Smooth muscle cell (in vitro differentiated cells): ENCODE measurements at regions not wholly inside any gene's neighbourhood (a gene's known extent, or its start where the extent isn't known, plus 50 kb on each side); places are given as distances from the start of the nearest gene placed in this dataset.

Source experiments
- DNase-seq: peaks from one replicate; lab custom pipeline; 2025; ENCODE audit not compliant: unreplicated experiment; lab: John Stamatoyannopoulos, UW
- H2AFZ ChIP-seq: fragments of 200-600 bp; sonication (generic); 2 replicates; pipeline ENCODE4 v1.6.0; 2016; ENCODE audit warnings: antibody characterized with exemption, low read depth, mild to moderate bottlenecking
- H3F3A ChIP-seq: fragments of 200-600 bp; sonication (generic); 2 replicates; pipeline ENCODE4 v1.6.0; 2017; ENCODE audit warnings: antibody characterized with exemption, low read depth
- H3K27ac ChIP-seq: fragments of 200-600 bp; sonication (generic); 2 replicates; pipeline ENCODE4 v1.5.1; 2016; ENCODE audit warnings: low read depth, mild to moderate bottlenecking
- H3K27me3 ChIP-seq: fragments of 200-600 bp; sonication (generic); 2 replicates; pipeline ENCODE4 v1.6.1; 2016; ENCODE audit warnings: low read depth, mild to moderate bottlenecking
- H3K36me3 ChIP-seq: fragments of 200-600 bp; sonication (generic); 2 replicates; pipeline ENCODE4 v1.5.1; 2016; ENCODE audit warnings: low read depth
- H3K4me1 ChIP-seq: fragments of 200-600 bp; sonication (generic); 2 replicates; pipeline ENCODE4 v1.5.1; 2016; ENCODE audit warnings: low read depth
- H3K4me2 ChIP-seq: fragments of 200-600 bp; sonication (generic); 2 replicates; pipeline ENCODE4 v1.6.0; 2016; ENCODE audit warnings: mild to moderate bottlenecking
- H3K4me3 ChIP-seq: fragments of 200-600 bp; sonication (generic); 2 replicates; pipeline ENCODE4 v1.5.1; 2016; ENCODE audit warnings: mild to moderate bottlenecking
- H3K79me2 ChIP-seq: fragments of 200-600 bp; sonication (generic); 2 replicates; pipeline ENCODE4 v1.6.0; 2016; ENCODE audit warnings: low read depth, mild to moderate bottlenecking
- H3K9ac ChIP-seq: fragments of 200-600 bp; sonication (generic); 2 replicates; pipeline ENCODE4 v1.6.0; 2016; ENCODE audit warnings: low read depth
- H3K9me3 ChIP-seq: fragments of 200-600 bp; sonication (generic); replicated peaks from 2 replicates; pipeline ENCODE4 v1.5.1; 2016; ENCODE audit warnings: low read depth
- H4K20me1 ChIP-seq: fragments of 200-600 bp; sonication (generic); 2 replicates; pipeline ENCODE4 v1.6.0; 2016; ENCODE audit warnings: low read depth
- CTCF ChIP-seq: fragments of 200-600 bp; sonication (generic); IDR thresholded peaks from 2 replicates; pipeline ENCODE4 v1.5.1; 2017; ENCODE audit warnings: borderline replicate concordance, mild to moderate bottlenecking, antibody characterized with exemption; ENCODE audit not compliant: insufficient read depth, poor library complexity, severe bottlenecking
- WGBS: methylation state at CpG from one replicate; pipeline ENCODE4 v1.1.7; 2016; ENCODE audit warnings: low lambda C conversion rate; 5-methylcytosine and 5-hydroxymethylcytosine counted together

- Histone ChIP-seq H3K36me3 (no peaks in the 10 kb centered on the region), H3K9ac (no peak overlapping the region), H3K79me2 (no peaks in the 10 kb centered on the region), H2AFZ (no peak overlapping the region), H4K20me1 (no peaks in the 10 kb centered on the region), H3F3A (no peaks in the 10 kb centered on the region), H3K4me1 (peaks cover 4% of the 10 kb centered on the region), H3K4me2 (no peak overlapping the region), H3K27ac (no peak overlapping the region), H3K27me3 (no peaks in the 10 kb centered on the region), H3K4me3 (no peak overlapping the region), H3K9me3 (no peaks in the 10 kb centered on the region)
- WGBS, result 93% methylated on average over 16 of the region's 16 CpGs
- no peak for DNase-seq
- no peak for TF ChIP-seq CTCF
Measured at GRCh38 chr7:70846208-70846607, 285.7 kb upstream of the GALNT17 start.

GRCh38 chr7:70849580-70850235 lies 282.2 kb upstream of the GALNT17 start:
- Histone ChIP-seq H3K4me1 (peaks cover 4% of the 10 kb centered on the region), H3K4me2 (no peak overlapping the region), H3K4me3 (no peak overlapping the region), H2AFZ (peak overlapping the region; percentile 35), H3K9me3 (no peaks in the 10 kb centered on the region), H3K36me3 (no peaks in the 10 kb centered on the region), H3K9ac (no peak overlapping the region), H4K20me1 (no peaks in the 10 kb centered on the region), H3K27ac (no peak overlapping the region), H3K79me2 (no peaks in the 10 kb centered on the region), H3F3A (no peaks in the 10 kb centered on the region), H3K27me3 (no peaks in the 10 kb centered on the region)
- no peak for DNase-seq
- no peak for TF ChIP-seq CTCF
- 90% methylated on average over 3 of the region's 3 CpGs for WGBS

GRCh38 chr7:70855373-70855772 lies 276.6 kb upstream of the GALNT17 start:
- no peaks in the 10 kb centered on the region for H3K79me2 ChIP-seq
- no peaks in the 10 kb centered on the region for H4K20me1 ChIP-seq
- no peaks in the 10 kb centered on the region for H3K36me3 ChIP-seq
- no peaks in the 10 kb centered on the region for H3K27me3 ChIP-seq
- DNase-seq, result no peak
- H2AFZ ChIP-seq, result no peak overlapping the region
- no peaks in the 10 kb centered on the region for H3K9me3 ChIP-seq
- H3K4me2 ChIP-seq, result no peak overlapping the region
- no peak overlapping the region for H3K4me3 ChIP-seq
- H3K9ac ChIP-seq, result no peak overlapping the region
- 92% methylated on average over 1 of the region's 1 CpG for WGBS
- H3F3A ChIP-seq, result no peaks in the 10 kb centered on the region
- no peak overlapping the region for H3K27ac ChIP-seq
- no peaks in the 10 kb centered on the region for H3K4me1 ChIP-seq
- TF ChIP-seq CTCF, result no peak

- Histone ChIP-seq H3K27me3 (no peaks in the 10 kb centered on the region), H3K27ac (no peak overlapping the region), H3K4me1 (no peaks in the 10 kb centered on the region), H3F3A (no peaks in the 10 kb centered on the region), H3K4me2 (no peak overlapping the region), H2AFZ (no peak overlapping the region), H3K79me2 (no peaks in the 10 kb centered on the region), H3K9me3 (no peaks in the 10 kb centered on the region), H3K9ac (no peak overlapping the region), H4K20me1 (no peaks in the 10 kb centered on the region), H3K36me3 (no peaks in the 10 kb centered on the region), H3K4me3 (no peak overlapping the region)
- WGBS, result 15% methylated on average over 4 of the region's 4 CpGs
- DNase-seq, result peak; percentile 50
- peak; percentile 100 for TF ChIP-seq CTCF
Measured at GRCh38 chr7:70856901-70857630, 274.9 kb upstream of the GALNT17 start.
